Activated CD8-positive, alpha-beta T cell treated with anti-CD3 and anti-CD28 coated beads for 36 hours (primary cell): ENCODE measurements at regions not wholly inside any gene's neighbourhood (a gene's known extent, or its start where the extent isn't known, plus 50 kb on each side); places are given as distances from the start of the nearest gene placed in this dataset.

Experiments used
- ATAC-seq: fragments of 200-7000 bp; cut with Tn5 transposase; one replicate; pipeline ENCODE4 v1.10.0; 2021; ENCODE audit warnings: mild to moderate bottlenecking, moderate library complexity
- CTCF ChIA-PET: fragments of 350-600 bp; sonication (Branson Sonifier 250); formaldehyde crosslinking; loops from one replicate; lab custom pipeline; 2021; ENCODE audit warnings: antibody characterized with exemption; lab: Charles Lee
- POLR2A ChIA-PET: fragments of 350-600 bp; sonication (Branson Sonifier 250); formaldehyde crosslinking; loops from one replicate; lab custom pipeline; 2021; ENCODE audit warnings: antibody characterized with exemption; lab: Charles Lee
- DNase-seq: peaks from one replicate; pipeline ENCODE4 v3.0.0-alpha.2; 2020
- H3K27ac Mint-ChIP-seq: one replicate; pipeline ENCODE4 v1.8.0; 2021; ENCODE audit warnings: mild to moderate bottlenecking, mixed read lengths
- H3K27me3 Mint-ChIP-seq: one replicate; pipeline ENCODE4 v1.8.0; 2021; ENCODE audit warnings: mixed read lengths
- H3K36me3 Mint-ChIP-seq: one replicate; pipeline ENCODE4 v1.8.0; 2021; ENCODE audit warnings: low read depth, mixed read lengths
- H3K4me1 Mint-ChIP-seq: one replicate; pipeline ENCODE4 v1.8.0; 2021; ENCODE audit warnings: low read depth, mixed read lengths
- H3K4me3 Mint-ChIP-seq: one replicate; pipeline ENCODE4 v1.8.0; 2021; ENCODE audit warnings: mild to moderate bottlenecking, moderate library complexity, mixed read lengths
- H3K9me3 Mint-ChIP-seq: one replicate; pipeline ENCODE4 v1.8.0; 2021; ENCODE audit warnings: mixed read lengths
- intact Hi-C: fragments of 100-400 bp; cut with micrococcal nuclease; formaldehyde crosslinking; loops from one replicate; pipeline ENCODE4 v1.10.0; 2022
- TF ChIP-seq, protein P1 (sequence below): fragments of 200-600 bp; IDR thresholded peaks from one replicate; pipeline ENCODE4 v1.8.0; 2022; ENCODE audit warnings: antibody characterized with exemption, mild to moderate bottlenecking

DNA sequence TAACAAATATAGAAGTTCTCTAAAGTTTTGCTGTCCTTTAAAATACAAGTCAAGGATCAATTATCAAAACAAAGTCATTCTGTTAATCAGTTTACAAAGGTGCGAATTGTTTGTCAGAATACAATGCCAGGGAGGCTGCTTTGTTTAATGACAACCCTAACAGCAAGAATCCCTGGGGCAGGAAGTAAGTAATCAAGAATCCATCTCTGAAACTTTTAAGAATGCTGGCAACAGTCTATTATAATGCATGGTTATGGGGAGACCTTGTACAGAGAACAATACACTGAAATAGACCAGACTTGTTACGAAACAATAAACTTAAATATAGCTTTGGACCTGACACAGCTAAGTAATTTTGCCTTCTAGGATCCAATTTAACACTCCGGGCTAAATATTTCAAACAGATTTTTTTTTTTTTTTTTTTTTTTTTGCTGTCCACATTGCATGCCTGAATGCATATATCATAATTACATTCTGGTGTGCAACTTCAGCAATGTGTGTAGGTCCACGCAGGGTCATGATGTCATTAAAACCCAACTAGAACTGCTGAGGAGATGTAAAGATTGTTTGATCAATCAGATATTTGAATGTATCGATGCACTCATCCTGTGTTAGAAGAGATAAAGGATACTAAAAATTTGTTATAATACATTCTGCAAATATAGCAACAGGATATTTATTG lies 421.3 kb downstream of the CETN3 start:
- TF ChIP-seq, protein P1, sequence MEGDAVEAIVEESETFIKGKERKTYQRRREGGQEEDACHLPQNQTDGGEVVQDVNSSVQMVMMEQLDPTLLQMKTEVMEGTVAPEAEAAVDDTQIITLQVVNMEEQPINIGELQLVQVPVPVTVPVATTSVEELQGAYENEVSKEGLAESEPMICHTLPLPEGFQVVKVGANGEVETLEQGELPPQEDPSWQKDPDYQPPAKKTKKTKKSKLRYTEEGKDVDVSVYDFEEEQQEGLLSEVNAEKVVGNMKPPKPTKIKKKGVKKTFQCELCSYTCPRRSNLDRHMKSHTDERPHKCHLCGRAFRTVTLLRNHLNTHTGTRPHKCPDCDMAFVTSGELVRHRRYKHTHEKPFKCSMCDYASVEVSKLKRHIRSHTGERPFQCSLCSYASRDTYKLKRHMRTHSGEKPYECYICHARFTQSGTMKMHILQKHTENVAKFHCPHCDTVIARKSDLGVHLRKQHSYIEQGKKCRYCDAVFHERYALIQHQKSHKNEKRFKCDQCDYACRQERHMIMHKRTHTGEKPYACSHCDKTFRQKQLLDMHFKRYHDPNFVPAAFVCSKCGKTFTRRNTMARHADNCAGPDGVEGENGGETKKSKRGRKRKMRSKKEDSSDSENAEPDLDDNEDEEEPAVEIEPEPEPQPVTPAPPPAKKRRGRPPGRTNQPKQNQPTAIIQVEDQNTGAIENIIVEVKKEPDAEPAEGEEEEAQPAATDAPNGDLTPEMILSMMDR, result no peak
- POLR2A ChIA-PET, result no interaction called here
- intact Hi-C loops, result no loop called here
- no peak overlapping the region for H3K4me3 Mint-ChIP-seq
- H3K27ac Mint-ChIP-seq, result no peak overlapping the region
- CTCF ChIA-PET, result no interaction called here
- H3K27me3 Mint-ChIP-seq, result no peaks in the 10 kb centered on the region
- no peak for DNase-seq
- no peaks in the 10 kb centered on the region for H3K36me3 Mint-ChIP-seq
- H3K4me1 Mint-ChIP-seq, result no peaks in the 10 kb centered on the region
- no peak for ATAC-seq
- H3K9me3 Mint-ChIP-seq, result peaks cover 4% of the 10 kb centered on the region

DNA sequence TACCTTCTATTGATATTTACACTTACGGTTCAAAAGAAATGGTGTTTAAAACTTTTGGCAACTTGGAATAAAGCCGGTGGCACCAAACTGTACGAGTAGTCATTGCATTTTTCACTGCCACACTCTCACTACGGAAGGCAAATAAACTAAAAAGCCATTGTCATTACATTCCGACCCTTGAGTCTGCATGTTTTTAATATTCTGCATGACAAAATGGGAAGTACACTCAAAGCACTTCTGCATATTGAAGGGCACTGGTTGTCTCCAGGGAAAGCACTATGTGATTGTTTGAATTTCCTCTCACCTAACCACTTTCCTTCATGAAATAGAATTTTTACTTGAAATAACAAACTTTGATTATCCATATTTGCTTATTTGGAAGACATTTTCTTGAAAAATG lies 426.3 kb downstream of the CETN3 start:
- no peak overlapping the region for H3K4me3 Mint-ChIP-seq
- H3K4me1 Mint-ChIP-seq, result no peaks in the 10 kb centered on the region
- H3K27me3 Mint-ChIP-seq, result no peaks in the 10 kb centered on the region
- no peak overlapping the region for H3K27ac Mint-ChIP-seq
- ChIA-PET POLR2A (no interaction called here), CTCF (no interaction called here)
- ATAC-seq, result no peak
- TF ChIP-seq, protein P1, result no peak
- intact Hi-C loops, result no loop called here
- no peaks in the 10 kb centered on the region for H3K36me3 Mint-ChIP-seq
- peaks cover 4% of the 10 kb centered on the region for H3K9me3 Mint-ChIP-seq
- no peak for DNase-seq

DNA sequence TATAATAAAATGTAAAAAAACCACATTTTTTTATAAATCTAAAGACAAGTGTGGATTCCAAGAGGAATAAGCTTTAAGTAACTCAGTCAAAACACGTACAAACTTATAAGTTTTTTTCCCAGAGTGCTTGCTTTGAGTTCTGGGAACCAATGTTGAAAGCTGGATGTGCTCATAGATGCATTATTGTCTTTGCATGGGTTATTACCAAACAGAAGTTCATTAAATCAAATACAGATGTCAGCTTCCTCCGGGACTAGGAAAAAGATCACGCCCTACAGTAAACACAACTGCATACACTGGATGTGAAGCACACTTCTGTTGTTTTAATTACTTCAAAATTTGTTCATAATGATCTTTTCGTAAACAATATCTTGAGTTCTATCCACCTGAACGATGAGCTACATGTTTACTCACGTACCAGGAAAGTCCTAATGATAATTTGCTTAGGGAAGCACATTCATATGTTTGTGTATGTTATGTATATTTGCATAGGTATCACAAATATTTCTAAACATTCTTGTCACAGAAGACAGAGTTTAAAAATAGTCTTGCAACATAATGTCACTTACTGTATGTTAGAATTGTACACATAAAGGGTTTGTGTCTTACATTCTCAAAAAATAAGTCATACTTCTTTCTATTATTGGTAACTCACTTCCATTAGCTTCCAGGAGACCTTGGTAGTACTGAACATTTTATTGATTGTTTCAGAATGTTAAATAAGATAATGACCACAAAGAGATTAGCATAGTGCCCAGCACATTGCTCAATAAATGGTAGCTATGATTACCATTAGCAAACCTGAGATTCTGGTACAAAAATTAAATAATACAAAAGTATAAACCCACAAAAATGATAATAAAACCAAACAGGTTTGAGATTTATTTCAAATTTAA lies 427.4 kb downstream of the CETN3 start:
- ChIA-PET POLR2A (interaction anchor here (1.2 kb wide), 1 partner anchor 10 kb away, joined by 3 read pairs; no protein-coding TSS in a partner anchor), CTCF (no interaction called here)
- no peaks in the 10 kb centered on the region for H3K27me3 Mint-ChIP-seq
- no peaks in the 10 kb centered on the region for H3K36me3 Mint-ChIP-seq
- H3K4me1 Mint-ChIP-seq, result no peaks in the 10 kb centered on the region
- DNase-seq (no peak), ATAC-seq (no peak)
- peaks cover 3% of the 10 kb centered on the region for H3K9me3 Mint-ChIP-seq
- H3K4me3 Mint-ChIP-seq, result no peak overlapping the region
- TF ChIP-seq, protein P1, result no peak
- intact Hi-C loops, result no loop called here
- H3K27ac Mint-ChIP-seq, result no peak overlapping the region

DNA sequence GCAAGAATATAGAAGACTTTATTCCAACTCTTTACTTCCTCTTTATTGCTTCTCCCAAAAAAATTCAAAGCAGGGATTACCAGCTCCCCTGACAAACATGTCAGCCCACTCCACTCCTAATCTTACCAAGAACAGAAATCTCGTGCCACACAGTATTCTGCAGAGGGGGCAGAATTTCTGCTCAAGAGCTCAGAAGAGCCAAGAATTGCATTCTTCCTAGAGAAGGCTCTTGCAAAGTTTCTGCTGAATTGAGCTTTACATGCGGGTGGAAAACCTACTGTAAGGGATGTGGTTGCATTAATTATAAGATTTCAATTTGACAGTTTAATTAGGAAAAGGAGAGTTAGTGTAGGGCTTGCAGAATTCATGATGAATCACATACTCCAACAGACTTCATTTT lies 428.5 kb downstream of the CETN3 start:
- no peaks in the 10 kb centered on the region for H3K9me3 Mint-ChIP-seq
- no peaks in the 10 kb centered on the region for H3K4me1 Mint-ChIP-seq
- DNase-seq (no peak), ATAC-seq (no peak)
- H3K27me3 Mint-ChIP-seq, result no peaks in the 10 kb centered on the region
- no peak overlapping the region for H3K27ac Mint-ChIP-seq
- CTCF ChIA-PET, result no interaction called here
- no peaks in the 10 kb centered on the region for H3K36me3 Mint-ChIP-seq
- intact Hi-C loops, result no loop called here
- POLR2A ChIA-PET, result no interaction called here
- no peak overlapping the region for H3K4me3 Mint-ChIP-seq
- TF ChIP-seq, protein P1, result no peak

DNA sequence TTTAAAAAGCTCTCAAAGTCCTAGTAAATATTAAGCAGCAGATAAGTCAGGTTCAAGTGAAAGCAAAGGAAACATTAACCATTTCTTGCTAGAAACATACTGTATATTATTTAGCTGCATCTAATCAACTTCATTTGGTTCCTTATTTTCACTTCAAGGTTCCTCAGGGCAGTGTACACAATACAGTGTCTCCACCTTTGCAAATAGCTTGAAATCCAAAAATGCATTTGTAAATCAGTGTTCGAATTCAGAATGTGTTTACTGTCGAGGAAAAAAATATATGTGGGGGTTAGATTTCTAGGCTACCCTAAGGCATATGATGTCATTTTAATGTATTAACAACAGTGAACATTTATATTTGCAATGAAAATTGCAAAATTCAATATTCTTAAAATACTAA lies 436.0 kb downstream of the CETN3 start:
- CTCF ChIA-PET, result interaction anchor here (0.9 kb wide), 1 partner anchor 20 kb away, joined by 3 read pairs; no protein-coding TSS in a partner anchor
- Mint-ChIP-seq H3K27ac (no peak overlapping the region), H3K9me3 (no peaks in the 10 kb centered on the region), H3K4me3 (no peak overlapping the region), H3K36me3 (no peaks in the 10 kb centered on the region), H3K4me1 (no peaks in the 10 kb centered on the region), H3K27me3 (no peaks in the 10 kb centered on the region)
- DNase-seq (no peak), ATAC-seq (no peak)
- intact Hi-C loops, result no loop called here
- POLR2A ChIA-PET, result no interaction called here
- TF ChIP-seq, protein P1, result no peak
